NCI-H446 (cell line): ENCODE measurements at regions not wholly inside any gene's neighbourhood (a gene's known extent, or its start where the extent isn't known, plus 50 kb on each side); places are given as distances from the start of the nearest gene placed in this dataset.
"Not testable (repeated sequence)": the region's sequence is repeated elsewhere in the genome, so short reads cannot be mapped to it uniquely, and the experiment has no call there.

Experiments
- DNase-seq, 2 experiments: peaks; one replicate each; lab custom pipeline; 2025; lab: John Stamatoyannopoulos, UW

DNA sequence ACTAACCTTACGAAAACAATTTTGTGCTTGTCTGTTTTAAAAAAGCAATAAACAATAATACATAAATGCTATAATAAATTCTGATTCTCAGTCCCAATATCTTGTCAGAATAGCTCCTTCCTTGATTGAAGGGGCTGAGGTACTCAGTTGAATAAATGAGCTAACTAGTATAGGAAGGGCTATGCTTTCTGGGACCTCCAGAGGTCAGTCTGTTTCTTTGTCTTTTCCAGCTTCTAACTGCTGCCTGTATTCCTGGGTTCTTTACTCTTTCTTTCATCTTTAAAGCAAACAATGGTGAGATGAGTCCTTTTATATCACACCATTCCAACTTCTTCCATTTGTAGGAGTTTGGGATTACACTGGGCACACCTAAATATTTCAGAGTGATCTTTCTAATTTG is 1297.0 kb upstream of the ATXN8OS start:
- no peak for DNase-seq

DNA sequence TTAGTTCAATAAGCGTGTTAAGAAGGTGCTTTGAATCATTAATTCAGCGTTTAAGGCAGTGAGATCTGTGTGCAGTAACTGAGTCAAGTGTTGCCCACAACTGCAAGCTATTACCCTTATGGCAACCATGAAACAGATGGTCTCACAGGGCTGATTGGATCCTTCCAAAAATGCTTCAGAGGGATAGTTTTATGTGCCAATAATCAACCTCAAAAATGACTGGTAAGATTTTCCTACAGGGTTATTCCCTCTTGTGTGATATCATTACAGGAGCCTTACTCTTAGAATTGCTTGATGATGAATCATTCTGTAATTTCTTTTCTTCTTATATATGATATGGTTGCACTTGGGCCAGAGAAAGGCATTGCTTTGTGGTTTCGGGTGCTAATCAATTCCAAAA is 1299.2 kb upstream of the ATXN8OS start:
- no peak for DNase-seq

DNA sequence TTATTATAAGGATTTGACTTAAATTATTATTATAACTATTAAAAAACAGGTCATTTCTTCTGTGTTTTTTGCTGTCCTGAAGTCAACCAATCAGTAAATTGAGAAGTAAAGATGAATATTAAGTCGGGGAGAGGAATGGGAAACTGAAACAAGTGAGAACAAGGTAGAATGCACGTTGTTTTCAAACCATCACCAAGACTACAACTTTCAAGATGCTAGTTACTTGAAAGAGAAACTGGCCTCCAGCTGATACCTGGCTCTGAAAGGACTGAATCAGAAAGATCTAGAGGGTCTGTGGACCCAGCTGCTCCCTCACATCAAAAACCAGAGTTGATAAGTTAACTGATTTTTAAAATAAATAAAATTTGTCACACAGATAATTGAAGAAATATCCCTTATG is 1301.5 kb upstream of the ATXN8OS start:
- DNase-seq = no peak

DNA sequence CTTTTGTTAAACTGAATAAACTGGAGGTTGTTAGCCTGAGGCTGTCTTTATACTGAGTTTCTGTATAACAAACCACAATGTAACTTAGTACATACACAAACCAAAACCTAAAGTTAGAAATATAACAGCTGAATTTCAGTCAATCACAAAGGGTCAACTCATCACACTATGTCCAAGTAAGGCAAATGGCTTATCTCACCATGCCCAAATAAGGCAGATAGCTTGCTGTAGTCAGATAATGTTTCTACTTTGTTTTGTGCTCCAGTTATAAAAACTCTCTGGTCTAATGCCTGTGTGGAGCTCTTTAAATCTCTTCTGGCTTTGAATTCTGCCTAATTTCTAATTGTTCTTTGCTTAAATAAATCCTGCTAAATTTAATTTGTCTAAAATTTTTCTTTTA is 1323.4 kb upstream of the ATXN8OS start:
- DNase-seq = no peak

DNA sequence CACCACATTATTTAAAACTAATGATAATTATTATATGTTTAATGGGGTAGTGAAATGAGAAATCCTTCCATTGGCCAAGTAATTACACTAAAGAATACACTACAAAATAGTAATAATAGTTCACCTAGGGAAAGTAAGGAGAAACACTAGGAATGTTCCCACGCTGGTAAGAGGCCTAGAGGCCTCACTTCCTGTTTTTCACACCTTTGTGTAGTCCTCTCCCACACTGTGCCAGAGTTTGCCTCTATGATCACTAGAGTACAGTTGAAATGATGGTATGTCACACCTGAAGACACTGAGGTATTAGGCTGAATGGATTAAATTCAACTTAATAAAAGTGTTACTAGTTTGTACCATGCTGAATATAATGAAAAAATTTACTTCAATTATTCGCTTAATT is 1348.0 kb upstream of the ATXN8OS start:
- no peak for DNase-seq

DNA sequence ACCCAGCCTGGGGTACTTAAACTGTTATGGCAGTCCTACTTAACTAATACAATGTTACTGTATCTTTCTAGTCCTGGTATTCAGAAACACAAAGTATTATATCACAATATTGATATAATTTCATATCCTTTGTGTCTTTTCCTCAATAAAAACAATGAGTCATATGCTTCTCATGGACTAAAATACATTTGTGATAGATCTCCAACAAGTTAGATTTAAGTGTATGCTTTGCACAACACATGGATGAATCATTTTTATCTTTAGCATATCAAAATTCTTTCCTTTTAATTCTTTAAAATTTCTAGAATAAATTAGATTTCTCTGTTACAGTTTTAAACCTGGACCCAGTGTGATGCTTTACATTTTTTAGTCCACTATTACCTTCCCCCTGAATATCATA is 1357.8 kb upstream of the ATXN8OS start:
- DNase-seq = no peak

DNA sequence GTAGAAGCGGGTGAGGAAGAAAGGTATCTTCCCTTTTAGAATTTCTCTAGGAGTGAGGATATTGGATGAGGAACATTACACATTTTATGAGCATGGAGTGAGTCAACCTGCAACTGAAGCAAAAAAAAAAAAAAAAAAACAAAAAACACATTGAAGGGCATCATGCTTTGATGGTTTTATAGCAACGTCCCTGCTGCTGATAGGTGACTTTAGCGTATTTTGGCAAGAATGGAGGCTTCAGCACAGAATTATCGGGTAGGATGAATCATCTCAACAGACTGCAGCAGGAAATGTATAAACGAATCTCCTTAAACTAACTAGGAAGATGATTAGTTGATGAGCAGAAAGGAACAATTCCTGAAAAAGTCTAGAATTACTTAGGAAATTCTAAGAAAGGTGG is 1359.6 kb upstream of the ATXN8OS start:
- no peak for DNase-seq

DNA sequence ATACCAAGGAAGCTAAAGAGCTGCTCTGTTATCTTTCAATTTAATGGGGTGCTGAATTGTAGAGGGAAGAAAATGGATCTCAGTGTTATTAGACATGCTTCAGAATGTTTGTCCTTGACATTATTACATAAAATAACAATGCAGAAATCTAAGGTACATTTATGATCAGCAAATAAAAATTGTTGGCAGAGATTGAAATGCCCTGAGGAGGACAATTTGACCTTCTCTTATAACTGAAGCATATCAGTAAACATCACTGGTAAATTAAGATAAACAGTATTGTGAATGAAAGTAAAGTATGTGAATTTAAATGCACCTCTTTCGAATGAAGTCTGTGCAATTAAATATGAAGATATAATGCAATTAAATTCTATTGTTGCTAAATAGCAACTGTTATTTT is 1362.1 kb upstream of the ATXN8OS start:
- no peak for DNase-seq

DNA sequence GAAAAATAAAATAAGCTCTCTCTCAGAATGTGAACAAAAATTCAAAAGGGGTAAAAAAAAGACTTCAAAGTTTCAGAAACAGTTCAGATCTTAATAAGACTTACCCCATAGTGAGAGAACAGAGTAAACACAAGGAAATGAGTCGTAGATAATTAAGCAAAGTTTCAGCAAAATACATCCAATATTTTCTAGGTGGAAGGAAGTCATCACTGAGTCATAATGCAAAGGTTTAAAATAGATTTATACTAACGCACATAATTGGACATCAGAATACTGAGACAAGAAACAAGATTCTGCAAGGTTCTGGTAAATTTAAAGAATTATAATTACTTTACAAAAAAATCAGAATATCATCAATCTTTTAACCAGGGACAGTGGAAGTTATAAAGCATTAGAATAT is 1370.7 kb upstream of the ATXN8OS start:
- DNase-seq = no peak

DNA sequence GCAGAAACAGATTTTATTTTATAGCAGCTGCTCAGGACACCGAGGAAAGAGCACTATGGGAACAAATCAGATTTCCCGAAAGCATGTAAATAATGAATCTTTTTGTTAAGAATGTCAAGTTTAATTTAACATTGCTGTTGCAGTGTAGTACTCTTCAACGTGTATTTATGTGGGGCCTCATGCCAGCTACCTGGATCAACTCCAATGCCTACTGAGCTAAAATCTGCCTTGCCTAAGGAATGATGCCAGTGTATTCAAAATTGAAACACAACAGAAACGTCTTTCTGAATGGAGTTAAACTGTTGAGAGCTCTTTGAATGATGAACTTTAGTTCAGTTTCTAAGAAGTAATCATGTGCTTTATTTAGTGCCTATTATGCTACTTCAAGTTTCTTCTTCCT is 1379.8 kb upstream of the ATXN8OS start:
- DNase-seq = peak; percentile 17 to 46

DNA sequence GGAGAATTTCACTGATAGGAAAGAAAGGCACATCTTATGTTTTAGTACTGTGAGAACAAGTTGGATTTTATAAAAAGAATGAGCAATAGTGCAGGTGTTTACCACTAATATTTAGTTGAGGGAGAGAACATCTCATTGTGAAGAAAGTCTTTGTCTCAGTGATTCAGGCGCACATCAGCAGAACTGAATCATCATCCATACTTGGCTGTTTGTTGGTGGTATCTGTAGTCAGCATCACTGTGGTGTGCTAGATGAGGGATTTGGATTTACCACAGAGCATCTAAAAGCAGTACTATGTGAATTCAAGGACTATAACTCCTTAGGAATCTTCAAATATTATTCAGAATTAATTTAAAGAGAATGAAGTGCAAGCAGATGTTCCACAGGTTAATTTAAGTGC is 1380.5 kb upstream of the ATXN8OS start:
- DNase-seq = no peak

DNA sequence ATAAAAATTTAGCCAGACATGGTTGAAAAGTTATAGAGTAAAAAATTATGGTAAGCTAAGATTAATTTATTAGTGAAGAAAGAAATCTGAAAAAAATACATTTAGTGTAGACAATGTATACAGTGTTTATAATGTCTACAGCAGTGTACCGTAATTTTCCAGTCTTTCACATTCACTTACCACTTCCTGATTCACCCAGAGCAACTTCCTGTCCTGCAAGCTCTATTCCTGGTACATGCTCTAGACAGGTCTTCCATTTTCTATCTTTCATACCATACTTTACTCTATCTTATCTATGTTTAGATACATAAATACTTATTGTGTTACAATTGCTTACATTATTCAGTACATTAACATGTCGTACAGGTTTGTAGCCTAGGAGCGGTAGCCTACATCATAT is 1387.8 kb upstream of the ATXN8OS start:
- no peak for DNase-seq

DNA sequence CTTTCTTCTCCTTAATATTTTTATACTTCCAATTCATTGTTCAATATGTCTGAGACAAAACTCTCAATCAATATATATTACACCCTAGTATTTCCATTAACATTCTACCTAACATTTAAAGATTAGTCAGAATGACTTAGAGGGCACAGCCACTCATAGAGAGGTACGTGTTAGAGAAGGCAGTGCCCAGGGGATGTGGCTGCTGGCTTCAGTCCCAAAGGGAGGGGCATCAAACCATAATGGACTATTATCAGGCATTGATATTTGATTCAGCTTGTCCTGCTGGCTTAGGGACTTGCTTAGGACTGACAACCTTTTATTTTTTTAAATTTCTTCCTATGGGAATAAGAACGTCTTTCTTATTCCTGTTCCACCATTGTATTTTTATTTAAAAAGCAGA is 1392.0 kb upstream of the ATXN8OS start:
- DNase-seq = no peak

DNA sequence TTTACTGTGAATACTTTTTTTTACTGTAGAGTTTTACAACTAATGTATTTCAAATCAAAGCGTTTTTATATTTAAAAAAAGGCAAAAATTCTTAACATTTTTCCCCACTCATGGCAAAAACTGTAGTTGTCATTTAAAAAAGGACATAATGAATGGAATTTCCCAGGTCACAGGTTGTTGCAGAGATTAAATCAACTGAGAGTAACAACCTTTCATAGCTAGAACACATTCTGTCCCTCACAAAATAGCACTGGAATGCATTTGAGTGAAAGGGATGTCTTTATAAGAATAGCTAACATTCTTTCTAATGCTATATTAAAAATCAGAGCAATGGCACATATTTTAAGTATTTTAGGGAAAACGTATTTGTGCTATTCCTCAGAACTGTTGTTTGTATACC is 1393.3 kb upstream of the ATXN8OS start:
- DNase-seq = no peak

DNA sequence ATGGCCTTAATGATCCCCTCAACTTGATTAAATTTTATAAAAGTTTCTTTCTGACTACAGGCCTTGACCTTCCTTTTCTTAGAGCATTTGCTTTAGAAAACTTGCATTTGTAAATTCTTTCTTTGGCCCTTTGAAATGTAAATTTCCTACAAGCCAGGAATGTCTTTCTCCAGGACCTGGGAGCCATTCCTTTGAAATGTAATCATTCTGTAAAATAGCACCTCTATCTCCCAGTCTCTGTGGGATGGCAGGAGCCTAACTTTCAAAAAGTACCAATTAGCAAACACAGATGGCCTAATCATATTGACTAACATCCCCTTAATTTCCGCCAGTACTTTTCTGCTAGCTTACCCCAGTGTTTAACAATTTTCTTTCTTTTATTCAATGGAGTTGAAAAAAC is 1394.2 kb upstream of the ATXN8OS start:
- no peak for DNase-seq

DNA sequence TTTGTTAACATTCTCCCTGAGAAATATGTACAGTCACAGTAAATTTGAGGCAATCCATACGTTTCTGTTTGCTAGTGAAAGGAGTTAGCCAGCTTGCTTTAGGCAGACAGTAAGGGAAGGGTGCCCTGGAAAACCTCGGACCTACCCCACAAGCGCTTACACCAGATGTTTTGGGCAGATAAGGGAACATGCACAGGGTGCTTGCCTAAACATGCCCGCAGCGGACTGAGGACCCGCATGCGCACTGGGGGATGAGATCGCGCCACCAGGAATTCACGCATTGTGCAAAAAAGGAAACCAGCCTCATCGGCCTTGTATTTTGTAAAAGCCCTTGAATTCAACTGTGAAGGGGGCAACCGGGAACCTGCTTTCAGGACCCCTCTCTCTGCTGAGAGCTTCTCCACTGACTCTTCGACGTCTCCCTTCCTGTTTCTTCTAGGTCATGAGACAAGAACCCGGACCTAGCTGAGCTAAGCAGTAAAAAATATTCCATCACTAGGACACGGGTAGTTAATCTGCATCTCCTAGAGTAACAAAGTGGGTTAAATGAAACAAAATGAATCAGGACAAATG is 1399.2 kb upstream of the ATXN8OS start:
- no peak for DNase-seq

DNA sequence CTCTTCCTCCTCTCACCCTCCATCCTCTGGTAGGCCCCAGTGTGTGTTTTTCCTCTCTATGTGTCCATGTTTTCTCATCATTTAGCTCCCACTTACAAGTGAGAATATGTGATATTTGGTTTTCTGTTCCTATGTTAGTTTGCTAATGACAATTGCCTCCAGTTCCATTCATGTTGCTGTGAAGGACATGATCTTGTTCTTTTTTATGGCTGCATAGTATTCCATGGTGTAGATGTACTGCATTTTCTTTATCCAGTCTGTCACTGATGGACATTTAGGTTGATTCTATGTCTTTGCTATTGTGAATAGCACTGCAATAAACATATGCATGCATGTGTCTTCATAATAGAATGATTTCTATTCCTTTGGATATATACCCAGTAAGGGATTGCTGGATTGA is 1401.6 kb upstream of the ATXN8OS start:
- not testable (repeated sequence) for DNase-seq

DNA sequence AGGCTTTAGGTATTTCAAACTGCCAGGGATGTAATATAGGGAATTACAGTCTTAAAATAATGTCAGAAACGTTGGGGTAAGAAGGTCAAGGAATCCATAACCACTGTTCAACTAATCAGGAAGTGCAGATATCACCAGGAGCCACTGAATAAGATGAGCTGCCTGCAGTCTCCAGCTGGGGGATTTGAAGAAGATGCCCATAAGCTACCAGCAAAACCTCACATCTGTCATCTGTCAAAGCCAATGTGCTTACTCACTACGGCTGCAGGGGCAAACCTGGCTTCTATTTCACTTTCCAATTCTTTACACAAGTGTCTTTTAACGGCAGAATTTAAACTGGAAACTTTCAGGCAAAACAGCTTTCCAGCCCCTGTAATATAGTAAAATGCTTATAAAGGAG is 1410.1 kb upstream of the ATXN8OS start:
- peak in 1 of 2 experiments; percentile 0 for DNase-seq

DNA sequence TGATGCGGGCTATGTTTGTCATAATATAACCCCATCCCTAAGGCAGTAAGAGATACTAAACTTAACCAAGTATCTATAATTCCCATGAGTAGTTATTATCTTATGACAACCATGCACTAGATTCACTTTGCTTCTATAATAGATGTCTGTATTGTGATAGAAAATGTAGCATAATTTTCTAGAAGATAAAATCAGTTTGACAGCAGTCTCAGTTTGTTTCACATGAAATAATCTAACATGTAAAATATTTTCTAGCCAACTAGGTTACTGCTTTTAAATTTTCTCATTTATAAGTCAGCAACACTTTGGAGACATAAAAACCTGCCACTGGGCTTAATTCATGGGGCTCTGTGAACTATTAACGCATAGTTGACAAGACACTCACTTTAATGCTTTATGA is 1410.7 kb upstream of the ATXN8OS start:
- no peak for DNase-seq

DNA sequence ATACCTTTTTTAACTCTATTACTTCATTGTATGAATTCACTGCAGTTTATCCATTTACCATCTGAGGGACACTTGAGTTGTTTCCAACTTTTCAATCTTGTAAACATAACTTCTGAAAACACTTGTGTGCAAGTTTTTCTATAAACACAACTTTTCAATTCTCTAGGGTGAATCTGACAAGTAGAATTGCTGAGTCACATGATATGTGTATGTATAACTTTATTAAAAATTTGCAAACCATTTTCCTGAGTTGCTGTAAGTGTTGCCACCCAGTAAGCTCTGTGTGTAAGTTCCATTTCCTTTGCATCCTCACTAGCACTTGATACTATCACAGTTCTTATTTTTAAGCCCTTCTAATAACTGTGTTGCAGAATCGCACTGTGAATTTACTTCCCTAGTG is 1415.6 kb upstream of the ATXN8OS start:
- no peak for DNase-seq

DNA sequence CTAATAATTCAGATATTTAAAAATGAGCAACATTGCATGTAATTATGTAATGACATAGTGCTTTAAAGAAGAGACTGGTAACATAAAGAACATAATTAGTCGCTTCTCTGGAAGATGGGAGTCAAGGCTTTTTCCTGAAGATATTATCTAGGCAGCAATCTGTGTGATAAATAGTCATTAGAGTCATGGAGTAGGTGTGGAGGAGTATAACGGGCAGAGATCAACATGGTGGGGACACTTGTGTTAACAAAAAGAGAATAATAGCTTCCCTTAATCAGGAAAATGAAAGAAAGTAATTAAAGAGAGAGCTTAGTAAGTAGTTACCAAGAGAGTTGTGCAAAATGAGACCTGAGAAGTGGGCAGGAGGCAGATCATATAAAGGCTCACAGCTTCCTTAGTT is 1417.1 kb upstream of the ATXN8OS start:
- DNase-seq = no peak

DNA sequence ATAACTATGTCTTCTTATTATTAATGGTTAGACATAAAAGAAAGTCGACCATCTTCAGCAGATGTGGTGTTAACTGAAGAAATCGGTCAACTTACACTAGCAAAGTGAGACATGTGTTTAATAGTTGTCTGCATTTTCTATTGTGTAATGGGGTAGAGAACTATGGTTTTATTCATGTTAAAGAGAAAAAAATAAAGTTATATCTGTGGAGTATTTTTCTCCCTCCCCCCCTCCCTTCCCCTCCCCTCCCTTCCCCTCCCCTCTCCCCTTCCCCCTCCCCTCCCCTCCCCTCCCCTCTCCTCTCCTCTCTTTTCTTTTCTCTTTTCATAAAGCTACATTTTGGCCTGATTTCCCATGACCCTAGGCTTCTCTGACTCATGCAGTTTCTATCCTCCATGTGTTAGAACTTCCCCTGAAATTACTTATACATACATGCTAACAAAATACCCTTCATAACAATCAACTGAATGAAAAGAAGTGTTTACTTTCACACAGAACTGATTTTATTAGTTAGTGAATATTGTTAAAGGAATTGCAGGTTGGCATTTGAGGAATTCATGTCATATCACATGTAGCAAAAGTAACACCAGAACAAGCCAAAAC is 1431.0 kb upstream of the ATXN8OS start:
- DNase-seq = no peak

DNA sequence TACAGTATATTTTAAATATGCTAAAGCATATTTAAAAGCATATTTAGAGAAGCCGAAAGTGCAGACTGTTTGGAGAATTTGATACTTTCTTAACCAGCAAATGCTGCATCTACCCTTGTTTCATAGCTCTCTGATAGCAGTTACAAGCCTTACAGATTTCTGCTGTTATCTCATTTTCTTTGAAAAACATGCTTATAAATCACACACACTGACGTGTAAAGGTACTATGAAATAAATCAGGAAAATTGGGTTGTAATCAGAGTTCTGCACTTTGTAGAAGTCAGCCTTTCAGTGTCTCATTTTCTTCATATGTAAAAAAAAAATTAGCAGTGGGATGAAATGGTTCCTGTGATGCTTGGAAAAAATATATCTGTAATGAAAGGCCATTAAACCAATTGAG is 1432.4 kb upstream of the ATXN8OS start:
- no peak for DNase-seq

DNA sequence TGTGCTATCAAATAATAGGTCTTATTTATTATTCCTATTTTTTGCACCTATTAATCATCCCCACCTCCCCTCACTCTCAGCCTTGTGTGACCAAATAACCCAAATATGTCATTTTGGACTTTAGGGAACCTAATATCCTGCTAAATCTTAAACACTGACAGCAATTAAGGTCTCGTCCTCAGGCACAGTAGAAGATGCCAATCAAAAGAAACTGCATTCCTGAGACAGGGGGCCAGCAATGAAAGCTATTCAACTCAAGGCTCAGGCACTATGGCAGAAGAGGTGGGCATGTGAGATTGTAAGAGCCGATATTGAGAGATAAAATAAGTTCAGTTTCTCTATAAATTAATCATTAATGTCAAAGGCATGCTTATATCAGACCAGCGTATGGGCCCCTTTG is 1437.7 kb upstream of the PCDH9 start:
- no peak for DNase-seq
